GM13976 (cell line): ENCODE measurements at regions not wholly inside any gene's neighbourhood (a gene's known extent, or its start where the extent isn't known, plus 50 kb on each side); places are given as distances from the start of the nearest gene placed in this dataset.

Experiments used
- DNase-seq: peaks from one replicate; pipeline ENCODE4 v3.0.0; 2012; ENCODE audit warnings: low spot score
- CTCF ChIP-seq: IDR thresholded peaks from 2 replicates; pipeline ENCODE4 v1.5.1; 2012; ENCODE audit warnings: borderline replicate concordance, mild to moderate bottlenecking; ENCODE audit not compliant: insufficient read depth; ENCODE audit errors: extremely low read depth, missing control alignments, control extremely low read depth
- in situ Hi-C: fragments of 300-500 bp; cut with MboI; formaldehyde crosslinking; loops from one replicate; pipeline ENCODE4 v1.12.0; 2022; ENCODE audit warnings: low sequenced_read_pairs, mixed read lengths, inconsistent platforms; ENCODE audit not compliant: unreplicated experiment

GRCh38 chr15:69809421-69809820, 288.3 kb downstream of the TLE3 start:
- no peak for TF ChIP-seq CTCF
- in situ Hi-C loops = no loop called here
- DNase-seq = no peak

DNA sequence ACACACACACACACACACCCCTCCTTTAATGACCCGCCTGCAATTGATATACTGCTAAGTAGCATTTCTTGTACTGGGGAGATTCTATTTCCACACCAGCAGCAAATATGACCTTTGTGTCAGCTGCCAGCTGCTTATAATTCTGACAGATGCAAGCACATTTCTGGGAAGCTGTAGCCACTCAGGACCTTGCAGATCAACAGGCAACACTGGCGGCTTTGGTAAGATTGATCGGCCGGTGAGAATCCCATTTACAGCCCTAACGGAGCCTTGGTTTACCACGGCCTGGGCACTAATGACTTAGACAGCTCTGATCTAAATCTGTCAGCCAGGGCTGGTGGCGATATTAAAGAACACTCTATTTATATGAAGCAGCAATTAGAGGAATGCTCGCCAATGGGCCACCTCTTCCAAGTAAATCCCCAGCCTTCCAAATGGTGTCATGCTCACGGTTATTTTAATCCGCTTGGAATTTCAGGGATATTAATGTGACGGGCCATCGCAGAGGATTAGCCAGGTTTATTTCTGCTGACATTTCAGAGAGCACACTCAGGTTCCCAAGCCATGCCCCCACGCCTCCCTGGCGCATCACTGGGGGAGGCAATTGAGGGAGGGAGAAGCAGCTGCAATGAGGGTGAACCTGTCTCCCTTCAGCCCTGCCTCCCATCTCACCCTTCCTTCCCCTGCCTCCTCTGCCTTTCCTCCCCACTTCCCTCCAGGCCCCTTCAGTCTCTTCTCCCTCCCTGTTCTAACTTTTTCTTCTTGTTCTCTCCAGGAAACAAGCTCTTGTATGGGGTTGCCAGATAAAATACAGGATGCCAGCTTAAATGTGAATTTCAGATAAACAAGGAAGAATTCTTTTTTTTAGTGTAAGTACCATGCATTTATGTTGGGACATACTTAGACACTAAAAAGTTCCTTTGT, 287.0 kb downstream of the TLE3 start:
- in situ Hi-C loops = no loop called here
- no peak for TF ChIP-seq CTCF
- DNase-seq = no peak

- in situ Hi-C loops = no loop called here
- DNase-seq = no peak
- TF ChIP-seq CTCF = no peak
Measured at GRCh38 chr15:69812861-69813261, 284.9 kb downstream of the TLE3 start.

DNA sequence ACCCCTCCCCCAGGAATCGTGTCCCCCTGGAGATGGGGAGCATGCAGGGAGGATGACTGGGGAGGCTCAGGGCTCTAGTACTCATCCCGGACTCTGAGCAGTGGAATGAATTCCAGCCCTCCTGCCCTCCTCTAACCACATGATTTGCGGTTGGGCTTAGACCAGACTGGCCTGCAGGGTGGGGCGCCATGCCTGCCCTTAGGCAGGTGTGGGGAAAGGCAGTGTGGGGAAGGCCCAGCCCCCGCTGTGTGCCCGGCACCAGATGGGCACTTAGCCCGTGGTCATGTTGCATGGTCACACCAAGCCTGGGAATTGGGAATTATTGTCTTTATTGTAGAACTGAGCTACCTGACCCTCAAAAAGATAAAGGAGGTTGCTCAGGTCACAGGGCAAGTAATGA, 283.8 kb downstream of the TLE3 start:
- TF ChIP-seq CTCF = no peak
- in situ Hi-C loops = no loop called here
- no peak for DNase-seq

DNA sequence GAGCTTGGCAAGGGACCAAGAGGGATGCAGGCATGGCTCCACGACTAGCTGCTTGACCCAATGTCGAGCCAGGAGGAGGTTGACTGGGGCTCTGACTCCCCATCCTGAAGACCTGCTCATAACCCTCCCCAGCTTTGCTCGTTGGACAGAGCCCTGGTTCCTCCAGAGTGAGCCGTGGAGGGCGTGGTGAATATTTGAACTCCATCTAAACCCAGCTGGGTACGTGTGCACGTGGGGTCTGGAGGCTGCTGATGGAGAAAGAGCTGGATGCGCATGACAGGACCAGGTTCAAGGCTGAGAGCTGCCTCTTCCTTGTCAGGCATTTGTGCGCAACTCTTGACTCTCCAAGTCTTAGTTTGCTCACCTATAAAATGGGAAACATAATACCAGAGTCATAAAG, 282.8 kb downstream of the TLE3 start:
- DNase-seq = no peak
- no peak for TF ChIP-seq CTCF
- in situ Hi-C loops = no loop called here

- in situ Hi-C loops = no loop called here
- TF ChIP-seq CTCF = no peak
- DNase-seq = no peak
Measured at GRCh38 chr15:69815793-69816192, 281.9 kb downstream of the TLE3 start.
